H1 (cell line): ENCODE measurements at regions not wholly inside any gene's neighbourhood (a gene's known extent, or its start where the extent isn't known, plus 50 kb on each side); places are given as distances from the start of the nearest gene placed in this dataset.

Source experiments
- CTCF ChIA-PET: fragments of 300-600 bp; sonication (Branson Sonifier 250); formaldehyde crosslinking; loops from one replicate; lab custom pipeline; 2021; ENCODE audit not compliant: partially characterized antibody; lab: Charles Lee
- POLR2A ChIA-PET: fragments of 300-600 bp; sonication (Branson Sonifier 250); formaldehyde crosslinking; loops from one replicate; lab custom pipeline; 2021; ENCODE audit warnings: inconsistent platforms; ENCODE audit not compliant: partially characterized antibody; lab: Charles Lee
- DNase-seq, 2 experiments: peaks; one replicate each; pipeline versions ENCODE4 v3.0.0 to v3.0.0-alpha.2; 2010 to 2022; ENCODE audit warnings: low spot score in 2 of 2, low read depth in 1 of 2, mixed read lengths in 1 of 2
- FAIRE-seq: peaks from 2 replicates; lab custom pipeline; 2011; peaks lifted over from hg19 to GRCh38; lab: Jason Lieb, UNC
- H2AFZ ChIP-seq: 2 replicates; pipeline ENCODE4 v1.8.1; 2012; ENCODE audit warnings: low read length, inconsistent platforms
- H2AK5ac ChIP-seq: 2 replicates; pipeline ENCODE4 v1.6.1; 2013; ENCODE audit warnings: low read depth, low read length
- H2BK120ac ChIP-seq: replicated peaks from 2 replicates; pipeline ENCODE3; 2013; ENCODE audit warnings: low read depth, low read length, inconsistent platforms
- H2BK12ac ChIP-seq: 2 replicates; pipeline ENCODE4 v1.6.1; 2013; ENCODE audit warnings: low read depth, low read length
- H2BK15ac ChIP-seq: 2 replicates; pipeline ENCODE4 v1.6.1; 2013; ENCODE audit warnings: low read length
- H2BK20ac ChIP-seq: 2 replicates; pipeline ENCODE4 v1.6.1; 2013; ENCODE audit warnings: low read length
- H2BK5ac ChIP-seq: 2 replicates; pipeline ENCODE4 v1.6.1; 2013; ENCODE audit warnings: low read depth, low read length
- H3K14ac ChIP-seq: 2 replicates; pipeline ENCODE4 v1.6.1; 2013; ENCODE audit warnings: inconsistent platforms; ENCODE audit not compliant: insufficient read length
- H3K18ac ChIP-seq: 2 replicates; pipeline ENCODE4 v1.6.1; 2013; ENCODE audit warnings: low read length; ENCODE audit errors: extremely low read depth
- H3K23ac ChIP-seq: 2 replicates; pipeline ENCODE4 v1.6.1; 2013; ENCODE audit warnings: inconsistent platforms; ENCODE audit not compliant: insufficient read length
- H3K23me2 ChIP-seq: 2 replicates; pipeline ENCODE4 v1.6.1; 2013; ENCODE audit warnings: low read depth, low read length
- H3K27ac ChIP-seq: 2 replicates; pipeline ENCODE4 v1.6.1; 2011; ENCODE audit warnings: low read depth, low read length, inconsistent platforms
- H3K27me3 ChIP-seq, 4 experiments: replicated peaks in 1 of 4; 1 replicate in 1 of 4; 2 replicates in 3 of 4; pipeline versions ENCODE4 v1.6.1 to v1.8.1; 2011 to 2013; ENCODE audit warnings: low read length in 3 of 4, mild to moderate bottlenecking in 3 of 4, inconsistent platforms in 2 of 4, mixed read lengths in 2 of 4, moderate library complexity in 1 of 4; ENCODE audit not compliant: control insufficient read depth in 3 of 4, insufficient read depth in 3 of 4; ENCODE audit errors: extremely low read depth in 1 of 4
- H3K36me3 ChIP-seq, 4 experiments: 2 replicates each; pipeline versions ENCODE4 v1.6.1 to v1.8.1; 2011 to 2013; ENCODE audit warnings: mild to moderate bottlenecking in 4 of 4, low read length in 3 of 4, moderate library complexity in 2 of 4, control low read depth in 1 of 4, inconsistent platforms in 1 of 4; ENCODE audit not compliant: insufficient read depth in 4 of 4, control insufficient read depth in 2 of 4
- H3K4ac ChIP-seq: replicated peaks from 2 replicates; pipeline ENCODE3; 2013; ENCODE audit warnings: low read length, low read depth, mixed read lengths, inconsistent platforms; ENCODE audit not compliant: insufficient read length
- H3K4me1 ChIP-seq, 4 experiments: replicated peaks in 1 of 4; 1 replicate in 1 of 4; 2 replicates in 3 of 4; pipeline versions ENCODE4 v1.6.1 to v1.8.1; 2011 to 2013; ENCODE audit warnings: low read length in 3 of 4, inconsistent platforms in 2 of 4, mixed read lengths in 1 of 4; ENCODE audit not compliant: insufficient read depth in 4 of 4, control insufficient read depth in 3 of 4
- H3K4me2 ChIP-seq, 2 experiments: 2 replicates each; pipeline versions ENCODE4 v1.6.1 to v1.8.1; 2011 to 2013; ENCODE audit warnings: low read depth in 2 of 2, low read length in 2 of 2, control low read depth in 1 of 2, inconsistent platforms in 1 of 2, mild to moderate bottlenecking in 1 of 2; ENCODE audit not compliant: insufficient read depth in 1 of 2
- H3K4me3 ChIP-seq, 4 experiments: fragments of 200-600, 300-600 bp in 1 of 4; sonication (generic), shearing (Covaris generic), sonication (Bioruptor Twin) in 1 of 4; 2 replicates each; pipeline versions ENCODE4 v1.5.1 to v1.8.1; 2011 to 2016; ENCODE audit warnings: low read length in 4 of 4, low read depth in 3 of 4, control low read depth in 2 of 4, inconsistent platforms in 2 of 4, mild to moderate bottlenecking in 2 of 4, mixed read lengths in 1 of 4, moderate library complexity in 1 of 4; ENCODE audit not compliant: insufficient read depth in 2 of 4; ENCODE audit errors: extremely low read depth in 1 of 4
- H3K56ac ChIP-seq: replicated peaks from 2 replicates; pipeline ENCODE3; 2013; ENCODE audit warnings: low read depth, mild to moderate bottlenecking, mixed read lengths, low read length, inconsistent platforms; ENCODE audit not compliant: insufficient read length
- H3K79me1 ChIP-seq: 2 replicates; pipeline ENCODE4 v1.6.1; 2013; ENCODE audit warnings: low read depth, low read length, control low read depth
- H3K79me2 ChIP-seq, 2 experiments: 2 replicates each; pipeline versions ENCODE4 v1.6.1 to v1.8.1; 2012 to 2013; ENCODE audit warnings: low read length in 2 of 2, mild to moderate bottlenecking in 2 of 2, inconsistent platforms in 1 of 2; ENCODE audit not compliant: insufficient read depth in 2 of 2, control insufficient read depth in 1 of 2
- H3K9ac ChIP-seq, 4 experiments: replicated peaks in 1 of 4; 1 replicate in 1 of 4; 2 replicates in 3 of 4; pipeline versions ENCODE4 v1.6.1 to v1.8.1; 2011 to 2013; ENCODE audit warnings: low read depth in 3 of 4, low read length in 3 of 4, control low read depth in 2 of 4, mild to moderate bottlenecking in 2 of 4, moderate library complexity in 2 of 4, inconsistent platforms in 1 of 4; ENCODE audit errors: extremely low read depth in 1 of 4
- H3K9me3 ChIP-seq, 2 experiments: 2 replicates each; pipeline versions ENCODE4 v1.6.1 to v1.8.1; 2012 to 2013; ENCODE audit warnings: mild to moderate bottlenecking in 2 of 2, moderate library complexity in 2 of 2, control low read depth in 1 of 2, inconsistent platforms in 1 of 2, low read depth in 1 of 2, low read length in 1 of 2, mixed read lengths in 1 of 2; ENCODE audit not compliant: insufficient read depth in 2 of 2
- H4K20me1 ChIP-seq, 2 experiments: replicated peaks in 1 of 2; 2 replicates each; pipeline versions ENCODE3 to v1.8.1; 2011 to 2013; ENCODE audit warnings: inconsistent platforms in 2 of 2, low read length in 2 of 2, mild to moderate bottlenecking in 1 of 2; ENCODE audit not compliant: insufficient read depth in 2 of 2, control insufficient read depth in 1 of 2
- H4K5ac ChIP-seq: 2 replicates; pipeline ENCODE4 v1.6.1; 2013; ENCODE audit warnings: low read length, low read depth, mixed read lengths, inconsistent platforms; ENCODE audit not compliant: insufficient read length
- H4K8ac ChIP-seq: 2 replicates; pipeline ENCODE4 v1.8.0; 2013; ENCODE audit warnings: mild to moderate bottlenecking, moderate library complexity, low read length, inconsistent platforms; ENCODE audit not compliant: insufficient read depth; ENCODE audit errors: extremely low read depth
- H4K91ac ChIP-seq: replicated peaks from 2 replicates; pipeline ENCODE3; 2013; ENCODE audit warnings: low read length, mixed read lengths, inconsistent platforms; ENCODE audit not compliant: insufficient read length
- EZH2 ChIP-seq: fragments of 200-600 bp; sonication (generic); IDR thresholded peaks from 2 replicates; pipeline ENCODE4 v1.7.1; 2012; ENCODE audit warnings: low read depth, mild to moderate bottlenecking, moderate library complexity, low read length, inconsistent platforms; ENCODE audit not compliant: severe bottlenecking
- FOSL1 ChIP-seq: IDR thresholded peaks from 2 replicates; pipeline ENCODE4 v1.6.1; 2011; ENCODE audit warnings: mild to moderate bottlenecking, low read depth, low read length, moderate library complexity; ENCODE audit not compliant: insufficient read depth
- HDAC6 ChIP-seq: IDR thresholded peaks from one replicate; pipeline ENCODE4 v1.7.1; 2012; ENCODE audit warnings: low read depth, mild to moderate bottlenecking, inconsistent platforms, low read length, moderate library complexity
- KDM1A ChIP-seq: fragments of 200-600, 300-600 bp; sonication (generic); IDR thresholded peaks from 2 replicates; pipeline ENCODE4 v1.7.1; 2016; ENCODE audit warnings: mild to moderate bottlenecking, low read length, borderline replicate concordance
- KDM5A ChIP-seq: fragments of 200-600 bp; IDR thresholded peaks from 2 replicates; pipeline ENCODE4 v1.7.1; 2012; ENCODE audit warnings: mild to moderate bottlenecking, low read length, inconsistent platforms, mixed read lengths
- RBBP5 ChIP-seq: IDR thresholded peaks from 2 replicates; pipeline ENCODE4 v1.7.1; 2012; ENCODE audit warnings: low read depth, mild to moderate bottlenecking, inconsistent platforms, low read length, moderate library complexity, borderline replicate concordance
- RNF2 ChIP-seq: fragments of 200-900, 300-1000 bp; sonication (generic); IDR thresholded peaks from 2 replicates; pipeline ENCODE4 v1.7.1; 2016; ENCODE audit warnings: borderline replicate concordance, low read depth, mild to moderate bottlenecking, antibody characterized with exemption, low read length; ENCODE audit not compliant: poor library complexity, severe bottlenecking; ENCODE audit errors: missing control alignments
- SP4 ChIP-seq: IDR thresholded peaks from 2 replicates; pipeline ENCODE4 v1.6.1; 2012; ENCODE audit warnings: low read length, inconsistent platforms
- SRF ChIP-seq: IDR thresholded peaks from 2 replicates; pipeline ENCODE4 v1.6.1; 2011; ENCODE audit warnings: mild to moderate bottlenecking, low read depth, low read length, moderate library complexity
- TEAD4 ChIP-seq: IDR thresholded peaks from 2 replicates; pipeline ENCODE4 v1.6.1; 2012; ENCODE audit warnings: low read depth, low read length, inconsistent platforms, mixed read lengths
- WGBS, 2 experiments: shearing (Covaris generic) in 1 of 2; methylation state at CpG; one replicate each; pipeline versions ENCODE4 v1.1.6 to v1.1.7; 2013 to 2015; ENCODE audit warnings: low lambda C conversion rate in 2 of 2, mixed read lengths in 2 of 2, inconsistent platforms in 1 of 2, low coverage in 1 of 2, missing lambda C conversion rate in 1 of 2; ENCODE audit not compliant: insufficient replicate concordance in 2 of 2, insufficient coverage in 1 of 2, insufficient read length in 1 of 2; ENCODE audit errors: extremely low coverage in 1 of 2, missing lambda C conversion rate in 1 of 2; 5-methylcytosine and 5-hydroxymethylcytosine counted together

DNA sequence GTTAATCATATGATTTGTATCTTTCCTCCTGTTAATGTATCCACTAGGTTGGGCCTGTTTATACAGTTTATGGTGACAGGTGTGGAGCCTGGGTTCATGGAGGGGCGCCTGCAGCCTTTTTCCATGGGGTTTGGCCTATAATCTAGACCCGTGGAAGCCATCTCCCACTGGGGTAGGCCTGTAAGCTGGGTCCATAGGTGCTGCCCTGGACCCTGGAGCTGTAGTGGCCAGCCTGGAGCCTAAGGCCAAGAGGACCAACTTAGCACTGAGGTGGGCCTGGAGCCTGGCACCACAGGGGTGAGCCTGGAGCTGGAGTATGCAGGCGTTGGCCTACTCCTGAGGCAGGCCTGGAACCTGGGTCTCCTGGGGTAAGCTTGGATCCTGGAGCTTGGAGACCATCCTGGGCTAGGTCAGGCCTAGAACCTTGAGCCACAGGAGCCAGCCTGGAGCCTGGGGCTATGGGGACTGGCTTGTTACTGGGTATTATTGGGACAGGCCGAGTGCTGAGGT, 249.4 kb upstream of the HTR2C start:
- no peak overlapping the region for H3K4me2 ChIP-seq
- no peak overlapping the region for H3K9ac ChIP-seq
- no peaks in the 10 kb centered on the region for H3K4me1 ChIP-seq
- no peak overlapping the region for H3K27ac ChIP-seq
- H3K36me3 ChIP-seq: no peaks in the 10 kb centered on the region
- no peak overlapping the region for H3K23ac ChIP-seq
- no peak overlapping the region for H4K91ac ChIP-seq
- no peak overlapping the region for H3K14ac ChIP-seq
- H2AFZ ChIP-seq: no peak overlapping the region
- H2BK12ac ChIP-seq: no peak overlapping the region
- 96% methylated on average over 4 of the region's 4 CpGs; no CpG with 5 or more reads in 1 of the 2 experiments for WGBS, 2 experiments
- no peak overlapping the region for H3K4me3 ChIP-seq
- CTCF ChIA-PET: no interaction called here
- TF ChIP-seq TEAD4 (no peak), KDM1A (no peak), HDAC6 (no peak), EZH2 (no peak), SP4 (no peak), RNF2 (no peak), FOSL1 (no peak), KDM5A (no peak), SRF (no peak), RBBP5 (no peak)
- TF ChIP-seq, all 59 proteins: peak for 0
- no peaks in the 10 kb centered on the region for H3K79me1 ChIP-seq
- POLR2A ChIA-PET: no interaction called here
- no peak for FAIRE-seq
- H3K56ac ChIP-seq: no peak overlapping the region
- no peak overlapping the region for H2BK120ac ChIP-seq
- no peak overlapping the region for H3K4ac ChIP-seq
- H2BK5ac ChIP-seq: no peak overlapping the region
- no peak overlapping the region for H4K5ac ChIP-seq
- no peak overlapping the region for H2BK20ac ChIP-seq
- no peaks in the 10 kb centered on the region for H3K27me3 ChIP-seq
- H3K23me2 ChIP-seq: no peaks in the 10 kb centered on the region
- H2AK5ac ChIP-seq: no peak overlapping the region
- no peaks in the 10 kb centered on the region for H4K20me1 ChIP-seq
- H4K8ac ChIP-seq: no peak overlapping the region
- no peak overlapping the region for H2BK15ac ChIP-seq
- H3K79me2 ChIP-seq: no peaks in the 10 kb centered on the region
- no peak overlapping the region for H3K18ac ChIP-seq
- peaks cover 0 to 4% of the 10 kb centered on the region in 2 experiments; a peak in 1 of 4 replicates for H3K9me3 ChIP-seq
- no peak for DNase-seq
